ENCODE measurements at regions not wholly inside any gene's neighbourhood (a gene's known extent, or its start where the extent isn't known, plus 50 kb on each side); places are given as distances from the start of the nearest gene placed in this dataset.

DNA sequence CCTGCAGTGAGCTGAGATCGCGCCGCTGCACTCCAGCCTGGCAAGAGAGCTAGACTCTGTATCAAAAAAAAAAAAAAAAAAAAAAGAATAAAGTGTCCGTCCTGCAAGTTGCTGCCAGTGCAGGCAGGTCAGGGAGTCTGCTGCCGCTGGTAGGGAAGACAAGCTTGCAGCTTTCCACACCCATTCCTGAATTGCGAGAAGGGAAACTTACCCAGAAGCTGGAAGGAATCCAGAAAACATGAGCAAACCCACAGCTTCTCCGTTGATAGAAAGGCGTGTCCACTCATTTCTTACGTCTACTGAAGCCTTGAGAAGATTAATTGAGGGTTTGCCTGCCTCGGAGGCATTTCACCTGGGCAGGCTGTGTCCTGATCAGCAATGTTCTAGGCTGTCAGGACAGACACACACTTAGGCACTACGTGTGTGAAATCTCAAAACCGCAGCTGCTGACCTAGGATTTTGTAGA lies 61.6 kb upstream of the DSP start:
- Histone ChIP-seq H3K4me1 (no peaks in the 10 kb centered on the region), H3K9ac (ENCODE audit: low read depth in 2 of 2, low read length in 2 of 2) (peak overlapping the region; percentile 43 to 49), H3K36me3 (no peaks in the 10 kb centered on the region), H3K27me3 (no peaks in the 10 kb centered on the region), H3K4me3 (no peak overlapping the region), H3K9me3 (no peaks in the 10 kb centered on the region), H3K27ac (peak overlapping the region; percentile 54)
- intact Hi-C loops (cut with DNase I): no loop called here
- TF ChIP-seq CTCF (IDR thresholded peaks at IDR 0.05): no peak
- DNase-seq: peak; percentile 79

DNA sequence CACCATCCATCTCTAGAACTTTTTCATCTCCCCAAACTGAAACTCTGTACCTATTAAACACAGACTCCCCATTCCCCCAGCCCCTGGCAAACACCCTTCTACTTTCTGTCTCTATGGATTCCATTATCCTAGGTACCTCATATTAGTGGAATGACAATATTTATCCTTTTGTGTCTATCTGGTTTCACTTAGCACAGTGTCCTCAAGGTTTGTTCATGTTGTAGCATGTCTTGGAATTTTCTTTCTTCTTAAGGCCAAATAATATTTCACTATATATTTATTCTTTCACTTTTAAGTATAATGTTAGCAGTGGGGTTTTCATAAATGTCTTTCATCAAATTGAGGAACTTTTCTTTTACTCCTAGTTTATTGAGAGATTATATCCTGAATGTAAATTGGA lies 56.8 kb upstream of the DSP start:
- intact Hi-C loops (cut with DNase I): no loop called here
- Histone ChIP-seq H3K27ac (no peak overlapping the region), H3K9ac (ENCODE audit: low read depth in 2 of 2, low read length in 2 of 2) (no peak overlapping the region), H3K27me3 (no peaks in the 10 kb centered on the region), H3K4me3 (no peak overlapping the region), H3K36me3 (no peaks in the 10 kb centered on the region), H3K4me1 (no peaks in the 10 kb centered on the region), H3K9me3 (no peaks in the 10 kb centered on the region)
- TF ChIP-seq CTCF (IDR thresholded peaks at IDR 0.05): no peak
- DNase-seq: no peak

DNA sequence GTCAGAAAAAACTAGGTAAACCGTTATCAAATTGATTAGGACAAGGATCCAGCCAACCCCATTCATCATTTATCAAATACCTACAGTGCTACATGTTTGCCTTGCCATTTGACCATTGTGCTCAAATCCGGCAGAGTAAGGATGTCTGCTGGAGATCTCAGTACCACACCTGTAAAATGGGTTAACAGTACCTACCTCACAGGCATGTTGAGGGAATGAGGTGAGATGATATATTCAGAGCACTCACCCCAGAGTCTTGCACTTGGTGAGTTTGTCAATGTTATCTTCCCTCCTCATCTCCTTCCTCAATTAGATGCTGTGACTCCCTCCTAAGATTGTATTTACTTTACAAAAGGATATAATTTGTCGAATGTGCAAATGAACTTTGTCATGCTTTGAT lies 54.5 kb upstream of the DSP start:
- no peaks in the 10 kb centered on the region for H3K36me3 ChIP-seq
- H3K27me3 ChIP-seq: no peaks in the 10 kb centered on the region
- H3K9ac ChIP-seq (ENCODE audit: low read depth in 2 of 2, low read length in 2 of 2): no peak overlapping the region
- intact Hi-C loops (cut with DNase I): no loop called here
- no peak overlapping the region for H3K4me3 ChIP-seq
- no peaks in the 10 kb centered on the region for H3K4me1 ChIP-seq
- no peak for DNase-seq
- H3K9me3 ChIP-seq: no peaks in the 10 kb centered on the region
- H3K27ac ChIP-seq: no peak overlapping the region
- TF ChIP-seq CTCF (IDR thresholded peaks at IDR 0.05): no peak

- Histone ChIP-seq H3K27me3 (no peaks in the 10 kb centered on the region), H3K4me3 (no peak overlapping the region), H3K36me3 (no peaks in the 10 kb centered on the region), H3K9me3 (no peaks in the 10 kb centered on the region), H3K4me1 (no peaks in the 10 kb centered on the region), H3K9ac (ENCODE audit: low read depth in 2 of 2, low read length in 2 of 2) (no peak overlapping the region), H3K27ac (no peak overlapping the region)
- DNase-seq: no peak
- intact Hi-C loops (cut with DNase I): no loop called here
- TF ChIP-seq CTCF (IDR thresholded peaks at IDR 0.05): no peak
These were observed 53.0 kb upstream of the DSP start for GRCh38 chr6:7488494-7488893.

GRCh38 chr6:7489376-7489775 lies 52.1 kb upstream of the DSP start:
- Histone ChIP-seq H3K27me3 (no peaks in the 10 kb centered on the region), H3K9me3 (no peaks in the 10 kb centered on the region), H3K4me3 (no peak overlapping the region), H3K9ac (ENCODE audit: low read depth in 2 of 2, low read length in 2 of 2) (no peak overlapping the region), H3K4me1 (no peaks in the 10 kb centered on the region), H3K27ac (no peak overlapping the region), H3K36me3 (no peaks in the 10 kb centered on the region)
- TF ChIP-seq CTCF (IDR thresholded peaks at IDR 0.05): no peak
- intact Hi-C loops (cut with DNase I): no loop called here
- no peak for DNase-seq
